GM18858 (cell line): ENCODE measurements at regions not wholly inside any gene's neighbourhood (a gene's known extent, or its start where the extent isn't known, plus 50 kb on each side); places are given as distances from the start of the nearest gene placed in this dataset.
"Not testable (repeated sequence)": the region's sequence is repeated elsewhere in the genome, so short reads cannot be mapped to it uniquely, and the experiment has no call there.

Source experiments
- ATAC-seq: cut with Tn5 transposase; IDR thresholded peaks from one replicate; pipeline ENCODE4 v1.9.1; 2021; ENCODE audit not compliant: unreplicated experiment

DNA sequence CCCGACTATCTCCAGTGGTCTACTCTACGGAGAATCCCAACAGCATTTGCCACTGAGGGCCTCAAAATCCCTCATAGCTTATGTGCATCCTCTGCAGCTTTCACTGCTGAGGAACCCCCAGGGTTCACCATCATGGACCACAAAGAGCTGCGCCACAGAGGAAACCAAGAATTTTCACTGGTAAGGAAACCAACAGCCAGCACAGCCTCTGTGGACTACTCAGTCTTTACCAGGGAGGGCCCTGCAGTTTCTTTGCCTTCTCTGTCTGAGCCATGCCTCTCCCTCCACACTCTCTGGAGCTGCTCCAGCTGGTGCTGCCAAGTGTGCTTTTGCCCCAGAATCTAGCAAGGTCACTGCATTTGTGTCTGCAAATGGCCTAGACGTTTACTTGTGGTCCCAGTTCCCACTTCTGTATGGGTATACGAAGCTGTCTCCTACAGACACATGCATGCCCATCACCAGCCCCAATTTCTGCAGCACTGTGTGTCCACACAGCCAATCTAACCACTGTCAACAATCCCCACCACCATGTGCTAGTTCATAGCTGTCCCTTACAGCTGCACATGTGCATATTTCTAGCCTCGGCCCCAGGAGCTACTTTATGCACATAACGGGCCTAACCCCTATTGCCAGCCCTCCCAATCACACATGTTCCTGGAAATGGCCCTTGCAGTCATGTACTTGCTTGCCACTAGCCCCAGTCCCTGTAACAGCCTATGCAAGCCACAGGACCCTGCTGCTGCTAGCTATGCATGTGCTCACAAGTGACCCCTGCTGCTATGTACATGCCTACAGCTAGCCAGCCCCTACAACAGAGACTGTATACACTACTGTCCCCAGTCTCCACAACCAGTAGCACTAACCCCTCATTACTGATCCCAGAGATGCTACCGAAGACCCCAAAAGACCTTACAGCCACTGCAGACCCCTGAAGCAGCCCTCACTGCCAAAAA lies 1437.4 kb downstream of the CDH11 start:
- ATAC-seq, result no peak

DNA sequence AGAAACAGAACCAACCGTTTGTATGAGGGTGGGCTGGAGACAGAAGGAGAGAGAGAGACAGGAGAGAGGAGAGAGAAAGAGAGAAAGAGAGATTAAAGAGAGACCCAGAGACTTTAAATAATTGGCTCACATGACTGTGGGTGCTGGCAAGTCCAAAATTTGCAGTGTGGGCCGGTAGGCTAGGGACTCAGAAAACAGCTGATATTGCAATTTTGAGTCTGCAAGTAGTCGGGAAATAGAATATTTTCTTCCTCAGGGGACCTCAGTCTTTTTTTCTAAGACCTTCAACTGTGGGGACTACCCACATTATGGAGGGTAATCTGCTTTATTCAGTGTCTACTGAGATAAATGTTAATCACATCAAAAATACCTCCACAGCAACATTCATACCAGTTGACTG lies 1439.0 kb downstream of the CDH11 start:
- ATAC-seq, result no peak

GRCh38 chr16:63672493-63672892 lies 1449.4 kb downstream of the CDH11 start:
- ATAC-seq, result no peak

DNA sequence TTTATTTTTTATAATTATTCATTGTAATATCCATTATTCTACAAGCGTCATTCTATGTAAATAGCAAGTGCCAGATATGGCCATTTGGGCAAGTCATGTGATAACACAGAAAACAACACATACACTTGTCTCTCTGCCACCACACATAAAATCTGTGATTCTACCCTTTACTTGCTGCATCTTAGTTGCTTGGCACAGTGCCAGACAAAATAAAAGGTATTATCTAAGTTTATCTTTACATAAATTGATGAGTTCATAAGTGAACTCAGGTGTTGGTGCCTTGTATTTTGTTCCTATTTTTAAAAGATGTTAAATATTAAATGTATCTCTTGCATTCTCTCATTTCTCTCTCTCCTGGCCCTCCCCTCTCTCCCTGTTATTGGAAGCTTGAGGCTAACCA lies 1458.7 kb downstream of the CDH11 start:
- ATAC-seq, result no peak

DNA sequence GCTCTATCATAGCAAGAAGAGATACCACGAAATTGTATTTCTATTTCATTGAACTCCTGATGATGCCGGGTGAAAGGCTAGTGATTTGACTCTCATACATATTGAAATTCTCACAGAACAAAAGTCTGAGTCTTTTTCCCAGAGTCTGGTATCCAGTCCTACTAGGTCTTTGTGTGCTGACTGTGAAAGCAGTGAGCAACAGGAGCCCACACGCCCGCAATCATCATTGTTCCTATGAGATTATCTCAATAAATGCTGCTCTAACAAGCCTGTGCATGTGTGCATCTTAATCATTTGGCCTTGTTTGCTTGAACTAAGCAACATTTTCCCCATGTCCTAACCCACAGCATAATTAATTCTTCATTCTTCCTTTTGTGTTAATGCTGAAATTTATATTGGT lies 1466.0 kb downstream of the CDH11 start:
- ATAC-seq, result no peak

- no peak for ATAC-seq
These were observed 1468.6 kb downstream of the CDH11 start for GRCh38 chr16:63653044-63653839.

- no peak for ATAC-seq
These were observed 1469.8 kb downstream of the CDH11 start for GRCh38 chr16:63652091-63652490.

- no peak for ATAC-seq
These were observed 1471.3 kb downstream of the CDH11 start for GRCh38 chr16:63650550-63650949.

DNA sequence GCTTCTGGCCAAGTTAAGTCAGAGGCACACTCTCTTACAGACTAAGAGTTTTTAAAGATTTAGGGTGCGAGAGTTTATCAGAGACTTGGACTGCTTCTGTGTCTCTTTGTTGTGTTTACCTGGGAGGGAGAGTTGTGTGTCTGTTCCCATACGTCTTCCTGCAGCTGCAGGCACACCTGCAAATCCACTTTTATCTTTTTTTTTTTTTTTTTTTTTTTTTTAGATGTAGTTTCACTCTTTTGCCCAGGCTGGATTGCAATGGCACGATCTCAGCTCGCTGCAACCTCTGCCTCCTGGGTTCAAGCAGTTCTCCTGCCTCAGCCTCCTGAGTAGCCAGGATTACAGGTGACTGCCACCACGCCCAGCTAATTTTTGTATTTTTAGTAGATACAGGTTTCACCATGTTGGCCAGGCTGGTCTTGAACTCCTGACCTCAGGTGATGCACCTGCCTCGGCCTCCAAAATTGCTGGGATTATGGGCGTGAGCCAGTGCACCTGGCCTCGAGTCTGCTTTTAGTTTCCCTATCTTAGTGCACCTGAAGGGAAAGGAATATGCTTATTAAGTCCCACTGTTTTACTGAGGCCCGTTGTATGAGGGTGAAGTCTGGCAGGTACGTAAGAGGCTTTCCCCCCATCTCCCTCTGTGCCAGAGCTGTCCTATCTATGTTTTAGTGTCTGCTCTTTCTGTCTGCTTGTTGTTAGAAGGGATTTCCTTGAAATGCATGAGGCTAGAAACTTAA lies 1488.0 kb downstream of the CDH11 start:
- ATAC-seq, result not testable (repeated sequence)

DNA sequence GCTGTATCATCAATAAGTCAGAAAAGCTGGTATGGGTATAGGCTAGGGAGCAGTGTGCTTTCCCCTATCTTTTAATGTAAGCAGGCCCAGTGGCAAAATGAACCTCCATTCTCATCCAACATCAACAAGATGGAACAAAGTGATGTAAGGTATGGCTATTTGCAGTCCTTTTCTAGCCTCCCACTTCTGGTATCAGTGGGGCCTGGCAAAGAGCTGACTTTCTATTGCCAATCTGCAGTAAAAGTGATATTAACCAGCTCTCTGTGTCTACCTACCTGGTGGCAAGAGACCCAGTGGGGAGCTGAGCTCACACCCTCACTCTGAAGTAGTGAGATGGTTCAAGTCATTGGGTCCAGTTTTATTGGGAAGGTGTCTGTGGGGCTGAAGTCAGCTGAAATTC lies 1492.6 kb downstream of the CDH11 start:
- ATAC-seq, result no peak

DNA sequence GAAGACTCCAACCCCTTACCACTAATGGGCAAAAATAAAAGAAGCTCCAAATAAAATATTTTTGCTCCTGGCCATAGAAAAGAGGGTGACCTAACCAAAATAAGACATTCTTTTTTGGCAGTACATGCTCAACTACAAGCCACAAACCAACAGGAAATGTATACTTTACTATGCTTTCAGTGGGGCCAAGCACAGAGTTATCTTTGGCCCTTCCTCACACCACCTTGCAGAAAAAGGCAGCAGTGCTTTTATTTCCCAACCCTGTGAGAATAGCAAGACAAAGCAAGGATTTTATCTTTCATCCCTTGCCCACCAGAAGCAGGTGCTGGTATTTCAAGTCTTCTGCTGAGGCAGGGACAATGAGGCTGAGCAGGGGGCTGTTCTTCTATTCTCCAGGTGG lies 1493.1 kb downstream of the CDH11 start:
- no peak for ATAC-seq

DNA sequence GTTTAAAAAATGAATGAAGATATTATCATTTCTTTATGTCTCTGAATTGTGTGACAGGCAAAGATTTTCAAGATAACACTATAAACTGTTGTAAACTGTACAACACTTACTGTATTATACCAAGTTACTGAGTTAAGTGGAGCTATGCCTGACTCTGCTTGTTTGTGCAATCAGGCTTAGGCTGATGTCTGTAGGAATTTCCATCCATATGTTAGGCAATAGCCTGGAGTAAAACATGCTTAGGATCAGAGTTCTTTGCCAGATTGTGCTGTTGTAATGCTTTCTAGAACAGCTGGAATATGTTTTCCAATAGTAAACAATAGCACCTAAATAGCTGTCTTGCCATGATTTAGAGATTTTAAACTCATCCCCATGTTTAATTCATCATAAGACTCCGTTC lies 1496.7 kb downstream of the CDH11 start:
- ATAC-seq, result no peak

DNA sequence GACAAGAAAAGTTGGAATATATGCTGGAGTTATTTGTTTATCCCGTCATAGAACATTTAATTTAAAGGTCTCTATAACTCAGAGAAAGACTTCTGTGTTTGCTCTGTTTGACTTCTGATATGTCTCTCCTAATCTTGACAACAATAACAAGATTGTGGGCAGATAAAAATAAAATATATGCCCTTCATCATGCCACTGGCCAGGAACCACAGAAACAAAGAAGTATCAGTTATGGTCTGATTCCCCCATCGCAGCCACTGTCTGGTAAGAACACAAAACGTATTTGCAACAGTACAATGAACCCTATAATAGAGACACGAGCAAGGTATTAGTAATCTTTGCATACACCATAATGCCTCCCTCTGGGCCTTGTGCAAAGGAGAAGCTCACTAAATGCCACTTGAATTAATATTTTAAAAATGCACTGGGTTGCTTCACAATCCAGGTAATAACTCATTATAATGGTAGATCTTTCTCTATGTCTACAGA lies 1498.3 kb downstream of the CDH11 start:
- ATAC-seq, result no peak

DNA sequence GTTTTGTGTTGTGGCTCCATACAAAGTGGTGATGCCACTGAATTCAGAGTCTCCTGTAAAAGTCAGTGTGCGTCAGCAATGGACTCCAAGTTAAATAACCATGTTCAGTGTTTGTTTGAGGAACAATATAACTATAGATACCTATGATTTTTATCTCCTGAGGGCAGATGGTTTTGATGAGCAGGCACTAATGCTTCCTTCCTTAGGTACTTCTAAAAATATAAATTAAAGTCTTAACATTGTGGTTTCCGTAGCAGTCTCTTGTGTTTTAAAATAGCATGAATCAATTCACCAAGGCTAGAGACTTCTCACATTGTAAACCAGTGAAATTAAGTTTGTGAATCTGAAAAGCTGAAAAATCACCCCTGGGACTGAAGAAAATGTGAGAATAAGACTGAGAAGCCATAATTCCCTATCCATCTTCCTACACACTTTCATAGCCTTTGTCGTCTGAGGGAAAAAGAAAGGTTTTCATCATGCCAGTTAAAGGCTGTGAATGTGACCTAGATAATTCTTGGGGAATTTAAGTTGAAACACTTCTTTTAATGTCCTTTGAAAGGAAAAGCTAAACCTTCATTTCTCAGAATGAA lies 1502.9 kb downstream of the CDH11 start:
- no peak for ATAC-seq

GRCh38 chr16:63617990-63618763 lies 1503.7 kb downstream of the CDH11 start:
- no peak for ATAC-seq

DNA sequence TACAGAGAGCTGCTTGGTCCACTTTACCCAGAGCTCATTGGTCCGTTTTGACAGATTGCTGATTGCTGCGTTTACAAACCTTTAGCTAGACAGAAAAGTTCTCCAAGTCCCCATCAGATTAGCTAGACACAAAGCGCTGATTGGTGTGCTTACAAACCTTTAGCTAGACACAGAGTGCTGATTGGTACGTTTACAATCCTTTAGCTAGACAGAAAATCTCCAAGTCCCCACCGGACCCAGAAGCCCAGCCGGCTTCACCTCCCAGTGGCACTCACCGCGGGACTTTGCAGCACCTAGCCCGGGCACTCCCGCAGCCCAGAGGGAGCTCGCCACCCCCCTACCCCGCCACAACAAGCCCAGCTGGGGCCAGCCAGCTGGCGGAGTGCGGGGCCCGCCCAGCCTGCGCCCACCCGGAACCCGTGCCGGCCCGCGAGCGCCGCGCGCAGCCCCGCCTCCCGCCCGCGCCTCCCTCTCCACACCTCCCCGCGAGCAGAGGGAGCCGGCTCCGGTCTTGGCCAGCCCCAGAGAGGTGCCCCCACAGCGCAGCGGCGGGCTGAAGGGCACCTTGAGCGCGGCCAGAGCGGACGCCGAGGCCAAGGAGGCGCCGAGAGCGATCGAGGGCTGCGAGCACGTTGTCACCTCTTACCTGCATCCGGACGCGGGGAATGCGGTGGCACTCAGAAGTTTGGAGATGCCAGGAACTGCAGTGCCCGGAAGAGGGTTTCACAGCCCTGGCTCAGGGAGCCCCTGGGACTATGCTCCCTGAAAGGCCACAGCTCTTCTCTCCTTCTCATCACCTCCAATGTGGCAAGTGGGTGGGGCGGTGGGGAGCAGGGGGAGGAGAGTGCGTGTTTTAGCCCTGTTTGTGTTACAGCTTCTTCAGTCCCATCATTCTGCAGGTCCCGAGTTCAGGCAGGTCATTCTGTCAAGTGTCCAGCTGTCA lies 1504.5 kb downstream of the CDH11 start:
- ATAC-seq, result no peak

DNA sequence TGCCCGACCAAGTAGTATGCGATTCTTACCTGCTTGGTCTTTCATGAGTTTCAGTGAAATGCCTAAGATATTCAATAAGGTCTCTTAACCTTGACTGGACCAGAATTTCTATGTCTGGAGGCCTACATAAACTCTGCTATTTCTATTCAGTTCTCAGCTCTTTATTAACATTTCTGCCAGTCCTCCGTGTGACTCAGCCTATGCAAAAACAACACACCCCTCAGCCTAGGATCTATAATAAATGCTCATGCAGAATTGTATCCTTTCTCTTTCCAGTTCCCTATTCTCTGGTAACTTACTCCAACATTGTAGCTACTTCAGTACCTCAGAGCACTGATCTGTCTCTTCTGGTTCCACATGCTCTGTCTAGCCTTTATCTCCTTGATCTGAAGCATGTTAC lies 1507.4 kb downstream of the CDH11 start:
- ATAC-seq, result no peak

GRCh38 chr16:63613701-63614100 lies 1508.2 kb downstream of the CDH11 start:
- no peak for ATAC-seq
